ENCODE measurements at regions not wholly inside any gene's neighbourhood (a gene's known extent, or its start where the extent isn't known, plus 50 kb on each side); places are given as distances from the start of the nearest gene placed in this dataset.

DNA sequence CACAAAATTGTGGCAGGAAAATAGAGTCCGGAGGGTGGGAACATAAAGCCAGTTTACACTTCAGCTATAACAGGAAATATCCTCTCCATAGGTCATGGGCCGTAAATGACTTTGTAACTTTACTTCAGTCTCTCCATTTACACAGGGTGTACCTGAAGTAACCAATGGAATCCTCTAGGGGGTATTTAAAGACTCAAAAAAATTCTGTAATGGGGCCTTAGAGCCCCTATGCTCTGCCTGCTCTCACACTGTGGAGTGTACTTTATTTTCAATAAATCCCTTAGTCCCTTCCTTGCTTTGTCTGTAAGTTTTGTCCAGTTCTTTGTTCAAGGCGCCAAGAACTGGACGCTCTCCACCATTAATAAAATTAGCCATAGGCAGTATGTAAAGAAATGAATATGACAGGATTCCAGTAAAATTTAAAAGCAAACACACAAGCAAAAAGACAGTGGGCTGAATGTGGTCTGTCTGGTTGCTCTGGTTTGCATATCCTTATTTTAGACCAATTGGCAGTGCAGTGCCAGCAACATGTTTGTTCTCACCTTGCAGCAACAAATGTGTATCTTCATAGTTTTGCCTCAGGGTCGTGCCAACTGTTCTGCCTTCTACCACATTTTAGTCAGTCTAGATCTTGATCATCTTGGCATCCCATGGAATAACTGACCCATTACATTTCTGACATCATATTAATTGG is 801.5 kb upstream of the SPRY2 start:
- TF ChIP-seq JUN (IDR thresholded peaks at IDR 0.05) (no peak), SREBF2 (IDR thresholded peaks at IDR 0.05) (no peak), EP300 (IDR thresholded peaks at IDR 0.05) (no peak), BHLHE40 (IDR thresholded peaks at IDR 0.05; ENCODE audit: low read depth, low read length) (no peak), POLR2A (IDR thresholded peaks at IDR 0.05; ENCODE audit: low read length) (no peak), MYC (IDR thresholded peaks at IDR 0.05; ENCODE audit: borderline replicate concordance, low read length) (no peak)
- TF ChIP-seq, protein P1, sequence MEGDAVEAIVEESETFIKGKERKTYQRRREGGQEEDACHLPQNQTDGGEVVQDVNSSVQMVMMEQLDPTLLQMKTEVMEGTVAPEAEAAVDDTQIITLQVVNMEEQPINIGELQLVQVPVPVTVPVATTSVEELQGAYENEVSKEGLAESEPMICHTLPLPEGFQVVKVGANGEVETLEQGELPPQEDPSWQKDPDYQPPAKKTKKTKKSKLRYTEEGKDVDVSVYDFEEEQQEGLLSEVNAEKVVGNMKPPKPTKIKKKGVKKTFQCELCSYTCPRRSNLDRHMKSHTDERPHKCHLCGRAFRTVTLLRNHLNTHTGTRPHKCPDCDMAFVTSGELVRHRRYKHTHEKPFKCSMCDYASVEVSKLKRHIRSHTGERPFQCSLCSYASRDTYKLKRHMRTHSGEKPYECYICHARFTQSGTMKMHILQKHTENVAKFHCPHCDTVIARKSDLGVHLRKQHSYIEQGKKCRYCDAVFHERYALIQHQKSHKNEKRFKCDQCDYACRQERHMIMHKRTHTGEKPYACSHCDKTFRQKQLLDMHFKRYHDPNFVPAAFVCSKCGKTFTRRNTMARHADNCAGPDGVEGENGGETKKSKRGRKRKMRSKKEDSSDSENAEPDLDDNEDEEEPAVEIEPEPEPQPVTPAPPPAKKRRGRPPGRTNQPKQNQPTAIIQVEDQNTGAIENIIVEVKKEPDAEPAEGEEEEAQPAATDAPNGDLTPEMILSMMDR (IDR thresholded peaks at IDR 0.05): no peak

All from A549 (cell line).